ENCODE measurements at regions not wholly inside any gene's neighbourhood (a gene's known extent, or its start where the extent isn't known, plus 50 kb on each side); places are given as distances from the start of the nearest gene placed in this dataset.
A peak's percentile ranks its signal among the peaks of the same experiment; 100 is the strongest.

- no peak for TF ChIP-seq CTCF (IDR thresholded peaks at IDR 0.05; ENCODE audit: low read depth, low read length)
- no peak for DNase-seq (ENCODE audit: extremely low read depth, low read depth)
These were observed 54.1 kb upstream of the GRAMD2B start for GRCh38 chr5:126369083-126369482.

GRCh38 chr5:126369995-126370731 lies 53.0 kb upstream of the GRAMD2B start:
- DNase-seq (ENCODE audit: extremely low read depth, low read depth), result no peak
- TF ChIP-seq CTCF (IDR thresholded peaks at IDR 0.05; ENCODE audit: low read depth, low read length), result peak; percentile 11; the same call in 1 of the 2 replicates

GRCh38 chr5:126370796-126371718 lies 52.2 kb upstream of the GRAMD2B start:
- no peak for DNase-seq (ENCODE audit: extremely low read depth, low read depth)
- no peak for TF ChIP-seq CTCF (IDR thresholded peaks at IDR 0.05; ENCODE audit: low read depth, low read length)

- no peak for TF ChIP-seq CTCF (IDR thresholded peaks at IDR 0.05; ENCODE audit: low read depth, low read length)
- DNase-seq (ENCODE audit: extremely low read depth, low read depth), result no peak
These were observed 49.7 kb upstream of the GRAMD2B start for GRCh38 chr5:126373375-126374108.

All from AG09319 (cell line).